Dermis blood vessel endothelial cell (primary cell): ENCODE measurements at regions not wholly inside any gene's neighbourhood (a gene's known extent, or its start where the extent isn't known, plus 50 kb on each side); places are given as distances from the start of the nearest gene placed in this dataset.
"Not testable (repeated sequence)": the region's sequence is repeated elsewhere in the genome, so short reads cannot be mapped to it uniquely, and the experiment has no call there.

ENCODE experiments used
- DNase-seq: peaks from one replicate; pipeline ENCODE4 v3.0.0; 2010

GRCh38 chr5:67870662-67871061 lies 344.9 kb upstream of the PIK3R1 start:
- DNase-seq = no peak

DNA sequence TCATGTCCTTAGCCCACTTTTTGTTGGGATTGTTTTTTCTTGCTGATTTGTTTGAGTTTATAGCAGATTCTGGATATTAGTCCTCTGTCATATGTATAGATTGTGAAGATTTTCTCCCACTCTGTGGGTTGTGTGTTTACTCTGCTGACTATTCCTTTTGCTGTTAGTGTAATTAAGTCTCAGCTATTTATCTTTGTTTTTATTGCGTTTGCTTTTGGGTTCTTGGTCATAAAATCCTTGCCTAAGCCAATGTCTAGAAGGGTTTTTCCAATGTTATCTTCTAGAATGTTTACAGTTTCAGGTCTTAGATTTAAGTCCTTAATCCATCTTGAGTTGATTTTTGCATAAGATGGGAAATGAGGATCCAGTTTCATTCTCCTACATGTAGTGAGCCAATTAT lies 351.2 kb upstream of the PIK3R1 start:
- DNase-seq = not testable (repeated sequence)

- no peak for DNase-seq
These were observed 357.0 kb upstream of the PIK3R1 start for GRCh38 chr5:67858471-67859031.

- DNase-seq = no peak
These were observed 358.1 kb upstream of the PIK3R1 start for GRCh38 chr5:67857502-67857901.

- DNase-seq = no peak
These were observed 360.0 kb upstream of the PIK3R1 start for GRCh38 chr5:67855523-67855922.

GRCh38 chr5:67850906-67851305 lies 364.6 kb upstream of the PIK3R1 start:
- not testable (repeated sequence) for DNase-seq

DNA sequence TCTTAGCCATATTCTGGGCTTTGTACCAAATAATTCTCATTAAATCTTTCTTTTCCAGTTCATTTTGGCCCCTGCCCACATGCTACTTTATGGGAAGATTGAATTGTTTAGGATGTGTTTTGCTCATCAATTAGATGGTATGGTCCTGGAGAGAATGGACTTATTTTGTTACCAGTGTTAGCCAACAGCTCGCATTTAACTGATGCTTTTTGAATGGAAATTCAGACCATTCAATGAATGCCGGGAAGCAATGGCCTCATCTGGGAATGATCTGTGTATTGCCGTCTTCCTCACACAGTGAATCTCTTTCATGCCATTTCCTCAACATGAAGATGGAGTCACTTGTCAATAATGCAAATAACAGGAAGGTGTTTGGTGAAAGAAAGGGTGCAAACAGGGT lies 370.6 kb upstream of the PIK3R1 start:
- DNase-seq = no peak

GRCh38 chr5:67842806-67843205 lies 372.8 kb upstream of the PIK3R1 start:
- DNase-seq = peak; percentile 30

DNA sequence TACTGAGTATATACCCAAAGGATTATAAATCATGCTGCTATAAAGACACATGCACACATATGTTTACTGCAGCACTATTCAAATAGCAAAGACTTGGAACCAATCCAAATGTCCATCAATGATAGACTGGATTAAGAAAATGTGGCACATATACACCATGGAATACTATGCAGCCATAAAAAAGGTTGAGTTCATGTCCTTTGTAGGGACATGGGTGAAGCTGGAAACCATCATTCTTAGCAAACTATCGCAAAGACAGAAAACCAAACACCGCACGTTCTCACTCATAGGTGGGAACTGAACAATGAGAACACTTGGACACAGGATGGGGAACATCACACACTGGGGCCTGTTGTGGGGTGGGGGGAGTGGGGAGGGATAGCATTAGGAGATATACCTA lies 378.3 kb upstream of the PIK3R1 start:
- not testable (repeated sequence) for DNase-seq

DNA sequence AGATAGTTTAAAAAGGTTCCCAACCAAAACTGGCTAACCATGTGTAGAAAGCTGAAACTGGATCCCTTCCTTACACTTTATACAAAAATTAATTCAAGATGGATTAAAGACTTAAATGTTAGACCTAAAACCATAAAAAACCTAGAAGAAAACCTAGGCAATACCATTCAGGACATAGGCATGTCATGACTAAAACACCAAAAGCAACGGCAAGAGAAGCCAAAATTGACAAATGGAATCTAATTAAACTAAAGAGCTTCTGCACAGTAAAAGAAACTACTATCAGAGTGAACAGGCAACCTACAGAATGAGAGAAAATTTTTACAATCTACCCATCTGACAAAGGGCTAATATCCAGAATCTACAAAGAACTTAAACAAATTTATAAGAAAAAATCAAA lies 379.1 kb upstream of the PIK3R1 start:
- not testable (repeated sequence) for DNase-seq

DNA sequence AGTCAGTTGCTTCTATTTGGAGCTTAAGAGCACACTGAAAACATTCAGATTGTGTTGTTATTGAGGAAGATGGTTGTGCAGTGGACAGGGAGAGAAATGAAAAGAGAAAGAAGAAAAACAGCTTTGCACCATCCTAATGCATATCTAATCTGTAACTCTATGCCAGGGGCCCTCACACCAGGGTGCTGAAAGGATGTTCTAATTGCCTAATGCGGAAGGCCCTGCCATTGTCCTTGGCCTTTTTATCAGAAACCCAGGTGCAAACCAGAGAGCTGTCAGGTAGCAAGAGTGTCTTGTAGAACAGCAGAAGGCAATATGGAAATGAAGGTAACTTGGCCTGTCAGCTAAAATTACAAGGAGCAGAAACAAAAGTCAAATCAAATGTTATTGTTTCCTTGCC lies 384.5 kb upstream of the PIK3R1 start:
- DNase-seq = no peak

DNA sequence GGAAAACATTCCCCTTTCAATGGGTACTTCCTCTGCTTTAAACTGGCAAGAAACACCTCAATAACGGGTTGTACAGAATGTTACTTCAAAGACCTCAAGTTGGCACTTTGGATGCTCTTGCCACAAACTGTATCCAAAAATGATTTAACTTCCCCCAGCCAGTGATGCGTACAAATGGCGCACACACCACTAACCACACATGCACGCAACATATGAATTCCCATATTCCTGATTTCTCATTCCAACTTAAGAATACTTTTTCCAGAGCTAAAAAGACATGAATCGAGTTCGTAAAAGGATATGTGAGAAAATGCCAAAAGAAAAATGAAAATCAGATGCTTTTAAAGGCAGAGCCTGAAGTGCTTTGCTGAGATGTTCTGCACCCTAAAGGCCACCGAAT lies 388.0 kb upstream of the PIK3R1 start:
- no peak for DNase-seq

DNA sequence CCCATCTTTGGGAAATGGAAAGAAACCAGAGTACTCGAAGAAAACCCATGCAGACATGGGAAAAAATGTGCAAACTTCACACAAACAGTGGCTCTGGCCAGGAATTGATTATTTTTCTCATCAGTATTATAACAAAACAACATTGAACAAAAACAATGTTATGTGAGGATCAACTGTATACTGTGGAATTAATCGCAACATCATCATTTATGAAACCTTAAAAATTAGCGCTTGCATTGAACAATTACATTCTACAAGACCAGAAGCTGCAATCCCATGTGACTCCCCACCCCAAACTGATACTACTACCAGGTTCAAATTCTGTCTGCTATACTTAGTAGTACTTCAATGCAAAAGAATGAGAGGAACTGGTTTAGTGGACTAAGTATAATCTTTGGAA lies 390.7 kb upstream of the PIK3R1 start:
- DNase-seq = no peak

DNA sequence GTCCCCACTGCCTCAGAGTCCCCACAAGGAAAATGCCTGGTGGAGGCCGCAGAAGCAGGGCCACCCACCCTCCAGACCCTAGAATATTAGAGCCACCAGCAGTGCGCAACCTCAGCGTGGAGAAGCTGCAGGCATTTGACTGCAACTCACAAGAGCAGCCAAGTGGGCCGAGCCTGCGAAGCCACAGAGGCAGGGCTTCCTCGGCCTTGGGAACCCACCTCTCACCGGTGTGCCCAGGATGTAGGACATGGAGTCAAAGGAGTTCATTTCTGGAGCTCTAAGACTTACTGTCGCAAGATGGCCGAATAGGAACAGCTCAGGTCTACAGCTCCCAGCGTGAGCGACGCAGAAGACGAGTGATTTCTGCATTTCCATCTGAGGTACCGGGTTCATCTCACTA lies 397.9 kb upstream of the PIK3R1 start:
- DNase-seq = no peak

- no peak for DNase-seq
These were observed 399.1 kb upstream of the PIK3R1 start for GRCh38 chr5:67816456-67816855.

- DNase-seq = no peak
These were observed 399.8 kb upstream of the PIK3R1 start for GRCh38 chr5:67815455-67816391.

DNA sequence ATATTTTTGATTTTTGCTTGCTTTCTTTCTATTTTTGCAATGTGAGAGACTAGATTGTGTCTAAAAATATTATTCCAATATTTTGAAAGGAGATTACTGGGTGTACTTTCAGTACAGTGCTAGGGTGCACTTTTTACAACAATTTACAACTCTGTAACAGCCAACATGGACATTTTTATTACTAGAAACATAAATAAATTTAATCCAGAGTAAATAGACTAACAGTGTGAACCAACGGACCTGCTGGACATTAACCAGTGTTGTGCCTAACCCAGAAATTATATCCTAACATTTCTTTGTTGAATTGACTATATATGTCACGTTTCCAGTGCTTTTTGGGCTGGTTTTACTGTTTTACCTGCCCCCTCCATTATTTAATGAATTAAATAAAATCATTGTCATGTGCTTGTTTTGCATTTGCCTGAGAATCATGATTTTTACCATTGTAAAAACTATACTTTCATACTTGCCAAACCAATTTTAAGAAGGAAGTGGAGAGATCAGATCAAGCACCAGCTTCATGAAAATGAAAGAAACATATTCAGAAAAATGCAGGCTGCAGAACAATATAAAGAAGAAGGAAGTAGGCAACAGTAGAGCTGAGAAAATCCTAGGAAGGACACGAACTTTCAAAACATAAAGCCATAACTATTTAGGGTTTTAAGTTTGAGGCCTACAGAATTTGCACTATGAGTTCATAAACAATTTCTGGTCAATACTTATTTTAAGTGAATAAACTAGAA lies 400.8 kb upstream of the PIK3R1 start:
- no peak for DNase-seq

- DNase-seq = no peak
These were observed 401.5 kb upstream of the PIK3R1 start for GRCh38 chr5:67813877-67814539.

GRCh38 chr5:67809589-67809988 lies 406.0 kb upstream of the PIK3R1 start:
- DNase-seq = no peak

GRCh38 chr5:67808340-67808739 lies 407.2 kb upstream of the PIK3R1 start:
- no peak for DNase-seq

GRCh38 chr5:67807439-67807888 lies 408.1 kb upstream of the PIK3R1 start:
- no peak for DNase-seq

GRCh38 chr5:67806654-67807438 lies 408.7 kb upstream of the PIK3R1 start:
- DNase-seq = no peak
